Retinal pigment epithelial cell (primary cell): ENCODE measurements at regions not wholly inside any gene's neighbourhood (a gene's known extent, or its start where the extent isn't known, plus 50 kb on each side); places are given as distances from the start of the nearest gene placed in this dataset.

Experiments
- DNase-seq: peaks from one replicate; pipeline ENCODE4 v3.0.0-alpha.2; 2010; ENCODE audit warnings: low read depth
- H3K4me3 ChIP-seq: 2 replicates; pipeline ENCODE4 v1.5.1; 2011; ENCODE audit warnings: mild to moderate bottlenecking, low read length, control low read depth, moderate library complexity
- CTCF ChIP-seq: conservative IDR thresholded peaks from 2 replicates; pipeline ENCODE4 v1.5.1; 2011; ENCODE audit warnings: low read depth, low read length, control low read depth, inconsistent platforms

- DNase-seq: no peak
- TF ChIP-seq CTCF: no peak
- no peak overlapping the region for H3K4me3 ChIP-seq
Measured at GRCh38 chr6:108797951-108798669, 50.1 kb upstream of the ARMC2 start.
